GM23338 (cell line): ENCODE measurements at regions not wholly inside any gene's neighbourhood (a gene's known extent, or its start where the extent isn't known, plus 50 kb on each side); places are given as distances from the start of the nearest gene placed in this dataset.

Experiments
- ATAC-seq: fragments of 200-7000 bp; cut with Tn5 transposase; 3 replicates; pipeline ENCODE4 v1.9.1; 2020
- DNase-seq: peaks from one replicate; pipeline ENCODE4 v3.0.0-alpha.2; 2015; ENCODE audit warnings: low spot score
- H2AFZ ChIP-seq: fragments of 200-600 bp; sonication (generic); 2 replicates; pipeline ENCODE4 v1.8.0; 2016; ENCODE audit warnings: antibody characterized with exemption, mild to moderate bottlenecking, moderate library complexity
- H3F3A ChIP-seq: fragments of 200-600 bp; sonication (generic); replicated peaks from 2 replicates; pipeline ENCODE4 v1.8.0; 2017; ENCODE audit warnings: antibody characterized with exemption, mixed run types, low read depth
- H3K27ac ChIP-seq: fragments of 200-600 bp; sonication (generic); 2 replicates; pipeline ENCODE4 v1.6.1; 2016; ENCODE audit warnings: low read depth
- H3K27me3 ChIP-seq: fragments of 200-600 bp; sonication (generic); 2 replicates; pipeline ENCODE4 v1.8.0; 2016; ENCODE audit warnings: mild to moderate bottlenecking, mixed run types, moderate library complexity; ENCODE audit not compliant: insufficient read depth
- H3K36me3 ChIP-seq: fragments of 200-600 bp; sonication (generic); 2 replicates; pipeline ENCODE4 v1.8.0; 2016; ENCODE audit warnings: mild to moderate bottlenecking; ENCODE audit not compliant: insufficient read depth
- H3K4me1 ChIP-seq: fragments of 200-600 bp; sonication (generic); 2 replicates; pipeline ENCODE4 v1.8.0; 2016; ENCODE audit warnings: mild to moderate bottlenecking, moderate library complexity; ENCODE audit not compliant: insufficient read depth
- H3K4me2 ChIP-seq: fragments of 200-600 bp; sonication (generic); 2 replicates; pipeline ENCODE4 v1.7.1; 2017; ENCODE audit warnings: mixed run types
- H3K4me3 ChIP-seq: fragments of 200-600 bp; sonication (generic); 2 replicates; pipeline ENCODE4 v1.6.1; 2016; ENCODE audit warnings: mixed run types
- H3K79me2 ChIP-seq: fragments of 200-600 bp; sonication (generic); replicated peaks from 2 replicates; pipeline ENCODE4 v1.8.0; 2017; ENCODE audit warnings: mild to moderate bottlenecking; ENCODE audit not compliant: insufficient read depth
- H3K9me2 ChIP-seq: fragments of 200-600 bp; sonication (generic); 2 replicates; pipeline ENCODE4 v1.8.0; 2017; ENCODE audit not compliant: insufficient read depth
- H4K20me1 ChIP-seq: fragments of 200-600 bp; sonication (generic); replicated peaks from 2 replicates; pipeline ENCODE4 v1.8.0; 2017; ENCODE audit warnings: mild to moderate bottlenecking; ENCODE audit not compliant: insufficient read depth
- H3K27ac Mint-ChIP-seq: 2 replicates; pipeline ENCODE4 v1.8.0; 2020; ENCODE audit warnings: inconsistent platforms, mild to moderate bottlenecking, moderate library complexity, mixed read lengths
- H3K27me3 Mint-ChIP-seq: 3 replicates; pipeline ENCODE4 v1.8.0; 2022; ENCODE audit warnings: low read depth, mild to moderate bottlenecking, moderate library complexity, mixed read lengths, inconsistent platforms; ENCODE audit not compliant: insufficient read depth, poor library complexity
- H3K36me3 Mint-ChIP-seq: 3 replicates; pipeline ENCODE4 v1.8.0; 2021; ENCODE audit warnings: low read depth, mild to moderate bottlenecking, inconsistent platforms, moderate library complexity, mixed read lengths
- H3K4me1 Mint-ChIP-seq: 3 replicates; pipeline ENCODE4 v1.8.0; 2020; ENCODE audit warnings: mild to moderate bottlenecking, inconsistent platforms, mixed read lengths
- H3K4me3 Mint-ChIP-seq: 3 replicates; pipeline ENCODE4 v1.8.0; 2021; ENCODE audit warnings: moderate library complexity, mild to moderate bottlenecking, inconsistent platforms, mixed read lengths
- H3K9me3 Mint-ChIP-seq: 3 replicates; pipeline ENCODE4 v1.8.0; 2020; ENCODE audit warnings: moderate library complexity, mild to moderate bottlenecking, inconsistent platforms, mixed read lengths
- CREB1 ChIP-seq: fragments of 250-450 bp; sonication (Bioruptor Pico); IDR thresholded peaks from 2 replicates; pipeline ENCODE4 v1.5.0; 2020; ENCODE audit warnings: low read depth, mild to moderate bottlenecking, moderate library complexity
- CTCF ChIP-seq, 2 experiments: fragments of 200-600 bp in 1 of 2; sonication (generic) in 1 of 2; conservative IDR thresholded peaks; 2 replicates each; pipeline versions ENCODE4 v1.5.1 to v1.6.1; 2016 to 2017; ENCODE audit warnings: antibody characterized with exemption in 2 of 2, low read depth in 2 of 2, mild to moderate bottlenecking in 2 of 2, moderate library complexity in 1 of 2
- ETS1 ChIP-seq: IDR thresholded peaks from 2 replicates; pipeline ENCODE4 v1.6.1; 2016; ENCODE audit warnings: antibody characterized with exemption
- EZH2 ChIP-seq: fragments of 200-600 bp; sonication (generic); IDR thresholded peaks from one replicate; pipeline ENCODE4 v1.8.0; 2017; ENCODE audit warnings: antibody characterized with exemption, mild to moderate bottlenecking, low read depth; ENCODE audit not compliant: unreplicated experiment
- EZH2phosphoT487 ChIP-seq: fragments of 200-600 bp; sonication (generic); IDR thresholded peaks from one replicate; pipeline ENCODE4 v1.8.1; 2018; ENCODE audit warnings: antibody characterized with exemption; ENCODE audit not compliant: unreplicated experiment
- JUNB ChIP-seq: IDR thresholded peaks from one replicate; pipeline ENCODE4 v1.6.1; 2016; ENCODE audit warnings: antibody characterized with exemption; ENCODE audit not compliant: unreplicated experiment
- NANOG ChIP-seq: IDR thresholded peaks from 2 replicates; pipeline ENCODE4 v1.6.1; 2016; ENCODE audit warnings: antibody characterized with exemption, borderline replicate concordance
- POLR2AphosphoS5 ChIP-seq: IDR thresholded peaks from 2 replicates; pipeline ENCODE4 v1.6.1; 2016; ENCODE audit warnings: antibody characterized with exemption, low read depth
- STAT1 ChIP-seq: IDR thresholded peaks from one replicate; pipeline ENCODE4 v1.6.1; 2016; ENCODE audit warnings: antibody characterized with exemption; ENCODE audit not compliant: unreplicated experiment
- ZNF114 ChIP-seq: fragments of 250-450 bp; sonication (Bioruptor Pico); IDR thresholded peaks from 2 replicates; pipeline ENCODE4 v1.5.0; 2020; ENCODE audit warnings: mild to moderate bottlenecking, moderate library complexity
- ZNF331 ChIP-seq: fragments of 250-450 bp; sonication (Bioruptor Pico); IDR thresholded peaks from 2 replicates; pipeline ENCODE4 v1.5.0; 2020; ENCODE audit warnings: low read depth, mild to moderate bottlenecking, moderate library complexity
- ZNF462 ChIP-seq: fragments of 250-450 bp; sonication (Bioruptor Pico); IDR thresholded peaks from 2 replicates; pipeline ENCODE4 v1.5.0; 2020; ENCODE audit warnings: mild to moderate bottlenecking, moderate library complexity
- TF ChIP-seq, protein P1 (sequence below): IDR thresholded peaks from one replicate; pipeline ENCODE4 v1.6.1; 2018; ENCODE audit warnings: antibody characterized with exemption; ENCODE audit not compliant: unreplicated experiment

GRCh38 chr4:127229855-127230608, 402.7 kb upstream of the INTU start:
- peaks cover 22% of the 10 kb centered on the region for H3K4me1 Mint-ChIP-seq
- H4K20me1 ChIP-seq, result no peaks in the 10 kb centered on the region
- no peaks in the 10 kb centered on the region; the same call in 1 of the 2 replicates for H3K4me1 ChIP-seq
- H2AFZ ChIP-seq, result no peak overlapping the region
- ATAC-seq (no peak), DNase-seq (no peak)
- H3K9me3 Mint-ChIP-seq, result no peaks in the 10 kb centered on the region
- no peaks in the 10 kb centered on the region for H3K27me3 ChIP-seq
- H3K36me3 Mint-ChIP-seq, result no peaks in the 10 kb centered on the region
- TF ChIP-seq CREB1 (CRISPR knock-in tag) (no peak), JUNB (no peak), ETS1 (no peak), NANOG (no peak), EZH2phosphoT487 (no peak), CTCF (conservative IDR thresholded peaks at IDR 0.05; ENCODE audit: low read depth in 2 of 2) (no peak), ZNF114 (no peak), POLR2AphosphoS5 (no peak), ZNF331 (CRISPR knock-in tag) (no peak), EZH2 (no peak), STAT1 (no peak), ZNF462 (CRISPR knock-in tag) (no peak)
- TF ChIP-seq, protein P1, sequence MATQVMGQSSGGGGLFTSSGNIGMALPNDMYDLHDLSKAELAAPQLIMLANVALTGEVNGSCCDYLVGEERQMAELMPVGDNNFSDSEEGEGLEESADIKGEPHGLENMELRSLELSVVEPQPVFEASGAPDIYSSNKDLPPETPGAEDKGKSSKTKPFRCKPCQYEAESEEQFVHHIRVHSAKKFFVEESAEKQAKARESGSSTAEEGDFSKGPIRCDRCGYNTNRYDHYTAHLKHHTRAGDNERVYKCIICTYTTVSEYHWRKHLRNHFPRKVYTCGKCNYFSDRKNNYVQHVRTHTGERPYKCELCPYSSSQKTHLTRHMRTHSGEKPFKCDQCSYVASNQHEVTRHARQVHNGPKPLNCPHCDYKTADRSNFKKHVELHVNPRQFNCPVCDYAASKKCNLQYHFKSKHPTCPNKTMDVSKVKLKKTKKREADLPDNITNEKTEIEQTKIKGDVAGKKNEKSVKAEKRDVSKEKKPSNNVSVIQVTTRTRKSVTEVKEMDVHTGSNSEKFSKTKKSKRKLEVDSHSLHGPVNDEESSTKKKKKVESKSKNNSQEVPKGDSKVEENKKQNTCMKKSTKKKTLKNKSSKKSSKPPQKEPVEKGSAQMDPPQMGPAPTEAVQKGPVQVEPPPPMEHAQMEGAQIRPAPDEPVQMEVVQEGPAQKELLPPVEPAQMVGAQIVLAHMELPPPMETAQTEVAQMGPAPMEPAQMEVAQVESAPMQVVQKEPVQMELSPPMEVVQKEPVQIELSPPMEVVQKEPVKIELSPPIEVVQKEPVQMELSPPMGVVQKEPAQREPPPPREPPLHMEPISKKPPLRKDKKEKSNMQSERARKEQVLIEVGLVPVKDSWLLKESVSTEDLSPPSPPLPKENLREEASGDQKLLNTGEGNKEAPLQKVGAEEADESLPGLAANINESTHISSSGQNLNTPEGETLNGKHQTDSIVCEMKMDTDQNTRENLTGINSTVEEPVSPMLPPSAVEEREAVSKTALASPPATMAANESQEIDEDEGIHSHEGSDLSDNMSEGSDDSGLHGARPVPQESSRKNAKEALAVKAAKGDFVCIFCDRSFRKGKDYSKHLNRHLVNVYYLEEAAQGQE, result no peak
- no peak overlapping the region for H3K4me3 Mint-ChIP-seq
- no peak overlapping the region for H3K4me2 ChIP-seq
- H3K27ac ChIP-seq, result no peak overlapping the region
- H3K4me3 ChIP-seq, result no peak overlapping the region
- no peak overlapping the region for H3K27ac Mint-ChIP-seq
- no peaks in the 10 kb centered on the region for H3F3A ChIP-seq
- H3K9me2 ChIP-seq, result peaks cover under 1% of the 10 kb centered on the region; the same call in 1 of the 2 replicates
- H3K27me3 Mint-ChIP-seq, result no peaks in the 10 kb centered on the region
- no peaks in the 10 kb centered on the region for H3K36me3 ChIP-seq
- no peaks in the 10 kb centered on the region for H3K79me2 ChIP-seq
